ENCODE measurements at regions not wholly inside any gene's neighbourhood (a gene's known extent, or its start where the extent isn't known, plus 50 kb on each side); places are given as distances from the start of the nearest gene placed in this dataset.

DNA sequence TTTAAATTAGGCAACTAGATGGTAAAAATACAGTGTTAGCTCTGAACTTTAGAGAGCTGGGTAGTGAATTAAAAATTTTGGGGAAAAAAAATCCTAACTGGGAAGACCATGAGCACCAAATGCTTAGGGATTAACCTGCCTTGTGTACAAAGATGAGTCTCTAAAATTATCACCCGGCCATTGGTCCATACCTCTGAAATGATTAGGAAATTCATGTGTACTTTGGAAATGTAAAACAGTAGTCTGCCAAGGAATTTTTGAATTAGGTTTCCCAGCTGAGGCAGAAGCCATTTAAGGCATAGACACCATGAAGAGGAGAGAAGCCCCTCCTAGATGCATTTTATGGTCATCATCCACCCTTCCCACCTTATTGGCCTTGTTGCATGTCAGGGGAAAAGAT, 670.5 kb upstream of the SALL1 start:
- no peak for TF ChIP-seq TEAD2 (CRISPR knock-in tag; IDR thresholded peaks at IDR 0.05)
- no peak for TF ChIP-seq POLR2A (IDR thresholded peaks at IDR 0.05; ENCODE audit: insufficient read depth in 1 of 2, low read depth in 2 of 2, low read length in 2 of 2)
